Skeletal muscle satellite cell (primary cell): ENCODE measurements at regions not wholly inside any gene's neighbourhood (a gene's known extent, or its start where the extent isn't known, plus 50 kb on each side); places are given as distances from the start of the nearest gene placed in this dataset.
A peak's percentile ranks its signal among the peaks of the same experiment; 100 is the strongest.

ENCODE experiments used
- H3K27me3 ChIP-seq: 2 replicates; pipeline ENCODE4 v1.7.0; 2013; ENCODE audit warnings: low read length; ENCODE audit not compliant: control insufficient read depth, insufficient read depth
- H3K36me3 ChIP-seq: 2 replicates; pipeline ENCODE4 v1.7.0; 2013; ENCODE audit warnings: mild to moderate bottlenecking, control low read depth, low read length; ENCODE audit not compliant: insufficient read depth
- H3K4me1 ChIP-seq: 2 replicates; pipeline ENCODE4 v1.7.0; 2013; ENCODE audit warnings: low read length; ENCODE audit not compliant: control insufficient read depth, insufficient read depth
- H3K4me2 ChIP-seq: 2 replicates; pipeline ENCODE4 v1.7.0; 2013; ENCODE audit warnings: mild to moderate bottlenecking, low read length
- H3K4me3 ChIP-seq: 2 replicates; pipeline ENCODE4 v1.7.0; 2013; ENCODE audit warnings: low read length
- H3K9ac ChIP-seq: 2 replicates; pipeline ENCODE4 v1.7.0; 2013; ENCODE audit warnings: mild to moderate bottlenecking, low read depth, low read length, moderate library complexity
- H3K9me3 ChIP-seq: replicated peaks from 2 replicates; pipeline ENCODE4 v1.7.0; 2013; ENCODE audit warnings: mild to moderate bottlenecking, control low read depth, low read length

GRCh38 chr4:103915224-103915869 is 195.6 kb upstream of the TACR3 start:
- Histone ChIP-seq H3K27me3 (no peaks in the 10 kb centered on the region), H3K9ac (no peak overlapping the region), H3K4me1 (no peaks in the 10 kb centered on the region), H3K4me3 (no peak overlapping the region), H3K4me2 (peak overlapping the region; percentile 26), H3K36me3 (no peaks in the 10 kb centered on the region), H3K9me3 (no peaks in the 10 kb centered on the region)

- Histone ChIP-seq H3K27me3 (no peaks in the 10 kb centered on the region), H3K36me3 (no peaks in the 10 kb centered on the region)
These were observed 187.6 kb upstream of the TACR3 start for GRCh38 chr4:103907414-103907813.

GRCh38 chr4:103904123-103904522 is 184.3 kb upstream of the TACR3 start:
- Histone ChIP-seq H3K27me3 (no peaks in the 10 kb centered on the region), H3K4me1 (peaks cover 21% of the 10 kb centered on the region), H3K4me3 (no peak overlapping the region), H3K36me3 (no peaks in the 10 kb centered on the region), H3K9me3 (no peaks in the 10 kb centered on the region), H3K9ac (no peak overlapping the region), H3K4me2 (peak overlapping the region; percentile 40)

More at GRCh38 chr4:103907414-103907813, 187.6 kb upstream of the TACR3 start:
- no peak overlapping the region for H3K4me2 ChIP-seq
- H3K9me3 ChIP-seq = no peaks in the 10 kb centered on the region
- H3K4me1 ChIP-seq = peaks cover 21% of the 10 kb centered on the region
- no peak overlapping the region for H3K9ac ChIP-seq
- H3K4me3 ChIP-seq = no peak overlapping the region

GRCh38 chr4:103902730-103903129 is 182.9 kb upstream of the TACR3 start:
- no peaks in the 10 kb centered on the region for H3K9me3 ChIP-seq
- no peaks in the 10 kb centered on the region for H3K36me3 ChIP-seq
- H3K27me3 ChIP-seq = no peaks in the 10 kb centered on the region
- H3K4me2 ChIP-seq = no peak overlapping the region
- no peak overlapping the region for H3K9ac ChIP-seq
- peaks cover 17% of the 10 kb centered on the region for H3K4me1 ChIP-seq
- H3K4me3 ChIP-seq = no peak overlapping the region

GRCh38 chr4:103895876-103896465 is 176.2 kb upstream of the TACR3 start:
- H3K36me3 ChIP-seq = no peaks in the 10 kb centered on the region
- no peaks in the 10 kb centered on the region for H3K27me3 ChIP-seq
- no peak overlapping the region for H3K9ac ChIP-seq
- H3K4me1 ChIP-seq = no peaks in the 10 kb centered on the region
- no peak overlapping the region for H3K4me3 ChIP-seq
- H3K4me2 ChIP-seq = no peak overlapping the region
- no peaks in the 10 kb centered on the region for H3K9me3 ChIP-seq

- Histone ChIP-seq H3K9ac (no peak overlapping the region), H3K9me3 (no peaks in the 10 kb centered on the region), H3K4me3 (no peak overlapping the region), H3K36me3 (no peaks in the 10 kb centered on the region), H3K4me1 (no peaks in the 10 kb centered on the region), H3K4me2 (no peak overlapping the region), H3K27me3 (no peaks in the 10 kb centered on the region)
These were observed 172.8 kb upstream of the TACR3 start for GRCh38 chr4:103892586-103892985.

- Histone ChIP-seq H3K4me3 (no peak overlapping the region), H3K4me2 (no peak overlapping the region), H3K27me3 (no peaks in the 10 kb centered on the region), H3K9me3 (no peaks in the 10 kb centered on the region), H3K9ac (no peak overlapping the region), H3K4me1 (no peaks in the 10 kb centered on the region), H3K36me3 (no peaks in the 10 kb centered on the region)
These were observed 167.4 kb upstream of the TACR3 start for GRCh38 chr4:103887191-103887590.

- H3K4me1 ChIP-seq = peaks cover 5% of the 10 kb centered on the region
- H3K4me2 ChIP-seq = no peak overlapping the region
- H3K9ac ChIP-seq = no peak overlapping the region
- no peaks in the 10 kb centered on the region for H3K36me3 ChIP-seq
- no peaks in the 10 kb centered on the region for H3K27me3 ChIP-seq
- H3K4me3 ChIP-seq = no peak overlapping the region
- H3K9me3 ChIP-seq = no peaks in the 10 kb centered on the region
These were observed 165.4 kb upstream of the TACR3 start for GRCh38 chr4:103885152-103885551.

GRCh38 chr4:103867311-103867710 is 147.5 kb upstream of the TACR3 start:
- no peak overlapping the region for H3K4me3 ChIP-seq
- no peaks in the 10 kb centered on the region for H3K27me3 ChIP-seq
- H3K9ac ChIP-seq = no peak overlapping the region
- H3K4me2 ChIP-seq = no peak overlapping the region
- H3K4me1 ChIP-seq = no peaks in the 10 kb centered on the region
- no peaks in the 10 kb centered on the region for H3K9me3 ChIP-seq
- no peaks in the 10 kb centered on the region for H3K36me3 ChIP-seq

- Histone ChIP-seq H3K4me1 (no peaks in the 10 kb centered on the region), H3K4me3 (no peak overlapping the region), H3K9ac (no peak overlapping the region), H3K4me2 (no peak overlapping the region), H3K36me3 (no peaks in the 10 kb centered on the region), H3K27me3 (no peaks in the 10 kb centered on the region), H3K9me3 (no peaks in the 10 kb centered on the region)
These were observed 133.8 kb upstream of the TACR3 start for GRCh38 chr4:103853627-103854026.

GRCh38 chr4:103853146-103853545 is 133.4 kb upstream of the TACR3 start:
- no peaks in the 10 kb centered on the region for H3K36me3 ChIP-seq
- H3K4me1 ChIP-seq = no peaks in the 10 kb centered on the region
- no peaks in the 10 kb centered on the region for H3K27me3 ChIP-seq
- H3K4me2 ChIP-seq = no peak overlapping the region
- H3K9ac ChIP-seq = no peak overlapping the region
- H3K4me3 ChIP-seq = no peak overlapping the region
- H3K9me3 ChIP-seq = no peaks in the 10 kb centered on the region

GRCh38 chr4:103845075-103845474 is 125.3 kb upstream of the TACR3 start:
- no peak overlapping the region for H3K9ac ChIP-seq
- H3K4me1 ChIP-seq = no peaks in the 10 kb centered on the region
- H3K4me2 ChIP-seq = no peak overlapping the region
- no peak overlapping the region for H3K4me3 ChIP-seq
- H3K9me3 ChIP-seq = no peaks in the 10 kb centered on the region
- H3K27me3 ChIP-seq = no peaks in the 10 kb centered on the region
- no peaks in the 10 kb centered on the region for H3K36me3 ChIP-seq
